ENCODE measurements at regions not wholly inside any gene's neighbourhood (a gene's known extent, or its start where the extent isn't known, plus 50 kb on each side); places are given as distances from the start of the nearest gene placed in this dataset.
"Not testable (repeated sequence)": the region's sequence is repeated elsewhere in the genome, so short reads cannot be mapped to it uniquely, and the experiment has no call there.

DNA sequence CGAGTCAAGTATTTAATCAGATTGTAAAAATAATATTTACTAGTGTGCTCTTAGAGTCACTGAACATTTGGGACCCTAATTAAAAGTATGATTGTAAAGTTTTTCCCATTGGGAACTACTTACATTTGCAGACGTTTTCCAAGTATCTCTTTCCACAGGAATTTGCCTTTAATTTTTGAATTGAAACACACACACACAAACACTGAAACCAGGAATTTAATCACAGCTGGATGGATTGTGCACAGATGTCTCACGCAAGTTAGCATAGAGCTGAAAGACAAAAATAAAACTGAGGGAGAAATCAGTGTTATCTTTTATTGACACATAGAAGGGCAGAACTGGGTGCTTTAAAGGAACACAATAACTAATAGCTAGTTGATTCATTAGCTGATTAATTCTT lies 230.7 kb downstream of the RND3 start:
- Histone ChIP-seq H3K27me3 (ENCODE audit: control insufficient read depth, insufficient read depth, low read length) (no peaks in the 10 kb centered on the region), H3K9me3 (ENCODE audit: control insufficient read depth, insufficient read depth, low read length) (peaks cover 6% of the 10 kb centered on the region), H3K36me3 (ENCODE audit: control insufficient read depth, insufficient read depth, low read length) (no peaks in the 10 kb centered on the region), H3K4me1 (ENCODE audit: control insufficient read depth, insufficient read depth, low read length) (no peaks in the 10 kb centered on the region), H3K4me3 (ENCODE audit: low read length) (no peak overlapping the region), H3K27ac (ENCODE audit: low read length) (no peak overlapping the region)
- Mint-ChIP-seq H3K27ac (no peak overlapping the region), H3K9me3 (peaks cover 14 to 28% of the 10 kb centered on the region in 2 donors), H3K36me3 (peaks cover 6% of the 10 kb centered on the region), H3K4me3 (no peak overlapping the region), H3K27me3 (ENCODE audit: low read depth in 2 of 2) (no peaks in the 10 kb centered on the region), H3K4me1 (no peaks in the 10 kb centered on the region)
- 89% methylated on average over 1 of the region's 3 CpGs for WGBS (ENCODE audit: insufficient coverage)
- intact Hi-C loops (cut with micrococcal nuclease): no loop called here
- TF ChIP-seq, protein P1, sequence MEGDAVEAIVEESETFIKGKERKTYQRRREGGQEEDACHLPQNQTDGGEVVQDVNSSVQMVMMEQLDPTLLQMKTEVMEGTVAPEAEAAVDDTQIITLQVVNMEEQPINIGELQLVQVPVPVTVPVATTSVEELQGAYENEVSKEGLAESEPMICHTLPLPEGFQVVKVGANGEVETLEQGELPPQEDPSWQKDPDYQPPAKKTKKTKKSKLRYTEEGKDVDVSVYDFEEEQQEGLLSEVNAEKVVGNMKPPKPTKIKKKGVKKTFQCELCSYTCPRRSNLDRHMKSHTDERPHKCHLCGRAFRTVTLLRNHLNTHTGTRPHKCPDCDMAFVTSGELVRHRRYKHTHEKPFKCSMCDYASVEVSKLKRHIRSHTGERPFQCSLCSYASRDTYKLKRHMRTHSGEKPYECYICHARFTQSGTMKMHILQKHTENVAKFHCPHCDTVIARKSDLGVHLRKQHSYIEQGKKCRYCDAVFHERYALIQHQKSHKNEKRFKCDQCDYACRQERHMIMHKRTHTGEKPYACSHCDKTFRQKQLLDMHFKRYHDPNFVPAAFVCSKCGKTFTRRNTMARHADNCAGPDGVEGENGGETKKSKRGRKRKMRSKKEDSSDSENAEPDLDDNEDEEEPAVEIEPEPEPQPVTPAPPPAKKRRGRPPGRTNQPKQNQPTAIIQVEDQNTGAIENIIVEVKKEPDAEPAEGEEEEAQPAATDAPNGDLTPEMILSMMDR (IDR thresholded peaks at IDR 0.05): no peak
- ATAC-seq (no peak), DNase-seq (no peak)

DNA sequence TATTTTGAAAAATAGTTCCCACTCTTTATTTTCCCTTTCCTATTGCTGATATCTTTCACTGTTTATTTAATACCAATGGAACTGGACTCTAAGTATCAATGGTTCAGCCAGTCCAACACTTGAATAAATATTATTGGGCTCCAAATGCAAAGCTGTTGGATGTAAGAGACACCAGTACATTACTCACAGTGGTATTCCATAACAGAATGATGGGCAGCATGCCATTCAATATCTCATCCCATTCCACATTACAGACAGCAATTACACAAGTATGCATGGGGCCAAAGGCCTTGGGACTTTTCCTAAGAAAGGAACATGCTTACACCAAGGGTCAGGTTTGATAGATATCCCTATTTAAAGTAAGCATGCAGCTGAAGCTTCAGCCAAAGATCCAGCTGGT lies 231.9 kb downstream of the RND3 start:
- Histone ChIP-seq H3K4me1 (ENCODE audit: control insufficient read depth, insufficient read depth, low read length) (no peaks in the 10 kb centered on the region), H3K36me3 (ENCODE audit: control insufficient read depth, insufficient read depth, low read length) (no peaks in the 10 kb centered on the region), H3K27ac (ENCODE audit: low read length) (no peak overlapping the region), H3K9me3 (ENCODE audit: control insufficient read depth, insufficient read depth, low read length) (peaks cover 4% of the 10 kb centered on the region), H3K27me3 (ENCODE audit: control insufficient read depth, insufficient read depth, low read length) (no peaks in the 10 kb centered on the region), H3K4me3 (ENCODE audit: low read length) (no peak overlapping the region)
- Mint-ChIP-seq H3K27me3 (ENCODE audit: low read depth in 2 of 2) (no peaks in the 10 kb centered on the region), H3K4me1 (no peaks in the 10 kb centered on the region), H3K9me3 (peaks cover 11 to 17% of the 10 kb centered on the region in 2 donors), H3K27ac (no peak overlapping the region), H3K4me3 (no peak overlapping the region), H3K36me3 (no peaks in the 10 kb centered on the region)
- TF ChIP-seq, protein P1 (IDR thresholded peaks at IDR 0.05): no peak
- ATAC-seq: no peak
- intact Hi-C loops (cut with micrococcal nuclease): no loop called here
- no peak for DNase-seq

DNA sequence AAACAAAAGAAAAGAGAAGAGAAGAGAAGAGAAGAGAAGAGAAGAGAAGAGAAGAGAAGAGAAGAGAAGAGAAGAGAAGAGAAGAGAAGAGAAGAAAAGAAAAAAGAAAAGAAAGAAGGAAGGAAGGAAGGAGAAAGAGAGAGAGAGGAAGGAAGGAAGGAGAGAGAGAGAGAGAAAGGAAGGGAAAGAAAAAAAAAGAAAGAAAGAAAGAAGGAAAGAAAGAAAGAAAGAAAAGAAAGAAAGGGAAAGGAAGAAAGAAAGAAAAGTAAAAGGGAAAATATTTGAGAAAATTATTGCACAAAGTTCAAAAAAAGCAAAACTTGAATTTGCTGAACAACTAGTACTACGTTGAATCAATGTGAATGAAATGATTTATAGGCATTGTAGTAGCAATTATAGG lies 237.7 kb downstream of the RND3 start:
- intact Hi-C loops (cut with micrococcal nuclease); H3K4me1 ChIP-seq (ENCODE audit: control insufficient read depth, insufficient read depth, low read length); H3K4me1 Mint-ChIP-seq; H3K27ac Mint-ChIP-seq; H3K27ac ChIP-seq (ENCODE audit: low read length); H3K36me3 ChIP-seq (ENCODE audit: control insufficient read depth, insufficient read depth, low read length); H3K27me3 ChIP-seq (ENCODE audit: control insufficient read depth, insufficient read depth, low read length); DNase-seq; H3K4me3 Mint-ChIP-seq; H3K9me3 ChIP-seq (ENCODE audit: control insufficient read depth, insufficient read depth, low read length); H3K27me3 Mint-ChIP-seq (ENCODE audit: low read depth in 2 of 2); H3K4me3 ChIP-seq (ENCODE audit: low read length); ATAC-seq; H3K36me3 Mint-ChIP-seq: not testable (repeated sequence)
- WGBS (ENCODE audit: insufficient coverage): 100% methylated on average over 1 of the region's 1 CpG
- peaks cover 12 to 17% of the 10 kb centered on the region in 2 donors for H3K9me3 Mint-ChIP-seq
- TF ChIP-seq, protein P1 (IDR thresholded peaks at IDR 0.05): peak; percentile 9

DNA sequence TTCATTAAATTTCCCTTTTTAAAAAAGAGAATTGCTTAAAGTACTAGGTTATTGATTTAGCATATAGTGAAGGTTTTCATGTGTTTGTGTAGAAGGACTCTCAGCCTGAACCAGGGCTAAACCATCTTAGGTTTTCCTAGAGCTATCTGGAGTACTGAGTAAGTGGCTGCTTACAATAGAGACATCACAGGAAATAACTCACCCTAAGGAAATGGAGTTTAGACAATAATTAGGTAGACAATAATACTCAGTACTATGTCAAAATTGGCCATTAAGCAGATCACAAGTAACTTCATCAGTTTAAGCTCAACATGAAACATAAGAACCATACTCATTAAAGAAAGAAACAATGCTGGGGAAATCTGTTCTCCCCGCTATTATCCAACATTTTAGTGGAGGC lies 240.0 kb downstream of the RND3 start:
- Mint-ChIP-seq H3K27me3 (ENCODE audit: low read depth in 2 of 2) (no peaks in the 10 kb centered on the region), H3K27ac (no peak overlapping the region), H3K9me3 (peaks cover 6 to 12% of the 10 kb centered on the region in 2 donors), H3K4me1 (no peaks in the 10 kb centered on the region), H3K36me3 (no peaks in the 10 kb centered on the region), H3K4me3 (no peak overlapping the region)
- TF ChIP-seq, protein P1 (IDR thresholded peaks at IDR 0.05): no peak
- no peak overlapping the region for H3K4me3 ChIP-seq (ENCODE audit: low read length)
- intact Hi-C loops (cut with micrococcal nuclease): no loop called here
- H3K36me3 ChIP-seq (ENCODE audit: control insufficient read depth, insufficient read depth, low read length): no peaks in the 10 kb centered on the region
- ATAC-seq (no peak), DNase-seq (no peak)
- H3K4me1 ChIP-seq (ENCODE audit: control insufficient read depth, insufficient read depth, low read length): no peaks in the 10 kb centered on the region
- no peaks in the 10 kb centered on the region for H3K9me3 ChIP-seq (ENCODE audit: control insufficient read depth, insufficient read depth, low read length)
- no CpG with 5 or more reads among the region's 1 CpG for WGBS (ENCODE audit: insufficient coverage)
- H3K27me3 ChIP-seq (ENCODE audit: control insufficient read depth, insufficient read depth, low read length): no peaks in the 10 kb centered on the region
- H3K27ac ChIP-seq (ENCODE audit: low read length): no peak overlapping the region
